NOMO-1 treated with DMSO at 0.1 percent for 48 hours (cell line): ENCODE measurements at regions not wholly inside any gene's neighbourhood (a gene's known extent, or its start where the extent isn't known, plus 50 kb on each side); places are given as distances from the start of the nearest gene placed in this dataset.
A peak's percentile ranks its signal among the peaks of the same experiment; 100 is the strongest.

Experiments used
- DNase-seq: peaks from one replicate; lab custom pipeline; 2025; ENCODE audit not compliant: unreplicated experiment; lab: John Stamatoyannopoulos, UW

DNA sequence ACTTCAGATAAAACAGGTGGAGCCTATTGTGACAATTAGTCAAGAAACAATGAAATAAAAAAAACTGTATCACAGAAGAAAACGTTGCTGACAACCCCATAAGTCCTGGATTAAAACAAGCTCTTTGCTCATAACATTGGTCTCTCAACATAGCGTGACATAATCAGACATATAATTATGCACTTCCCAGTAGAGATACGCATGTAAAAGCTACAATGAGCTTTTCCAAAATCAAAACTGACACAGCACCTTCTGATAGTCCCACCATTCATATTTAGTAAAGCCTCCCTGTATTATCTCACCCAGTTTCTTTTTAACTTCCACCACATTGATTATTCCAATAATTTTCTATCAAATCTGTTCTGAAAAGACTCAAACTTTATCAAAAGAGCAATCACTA, 372.1 kb upstream of the SMIM31 start:
- no peak for DNase-seq

DNA sequence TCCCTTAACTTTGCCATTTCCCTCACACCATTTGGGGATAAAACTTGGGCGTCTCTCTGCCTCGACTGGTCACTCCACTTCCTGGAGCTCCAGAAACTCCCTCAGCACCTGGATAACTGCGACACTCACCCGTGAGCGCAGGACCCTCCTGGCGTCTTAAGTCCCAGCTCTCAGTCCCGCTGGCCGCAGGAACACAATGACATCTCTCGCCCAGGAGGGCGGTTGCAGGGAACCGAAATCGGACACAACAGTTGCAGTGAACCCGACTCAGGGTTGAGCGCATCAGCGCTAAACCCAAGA, 370.9 kb upstream of the SMIM31 start:
- no peak for DNase-seq

GRCh38 chr4:164383358-164384220, 370.3 kb upstream of the SMIM31 start:
- DNase-seq, result no peak

- DNase-seq, result no peak
Observed at GRCh38 chr4:164384416-164384815, 369.5 kb upstream of the SMIM31 start.

DNA sequence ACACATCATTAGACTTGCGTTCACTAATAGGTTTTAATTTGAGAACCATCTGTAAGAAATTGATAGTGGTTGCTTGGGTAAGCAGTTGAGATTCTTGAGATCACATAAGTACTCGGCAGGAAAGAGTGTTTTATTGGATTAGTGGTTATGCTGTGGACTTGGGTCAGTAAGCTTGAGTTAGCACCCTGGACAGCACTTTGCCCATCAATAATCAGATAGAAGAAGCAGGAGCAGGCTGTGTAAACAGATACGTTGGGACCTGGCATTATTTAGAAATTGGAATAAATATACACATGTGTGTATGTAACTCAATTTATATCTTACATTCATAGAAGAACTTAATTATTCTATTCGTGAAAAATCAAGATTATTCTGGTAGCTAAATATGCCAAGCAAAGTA, 357.5 kb upstream of the SMIM31 start:
- DNase-seq, result no peak

DNA sequence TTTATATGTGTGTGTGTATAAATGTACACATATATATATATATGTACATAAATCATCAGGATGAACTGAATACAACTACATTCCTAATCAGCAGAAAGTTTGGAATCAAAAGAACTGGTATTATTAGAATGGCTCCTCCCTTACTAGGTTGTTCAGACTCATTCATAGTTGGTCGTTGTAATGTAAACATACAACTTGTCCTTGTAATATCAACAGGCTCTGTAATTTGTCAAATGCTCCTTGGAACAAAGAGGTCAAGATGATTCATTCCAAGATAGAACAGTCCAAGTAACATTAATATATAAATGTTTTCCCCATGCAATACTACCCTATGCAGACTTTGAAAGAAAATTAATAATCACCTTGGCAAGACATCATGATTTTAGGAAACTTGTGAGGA, 351.4 kb upstream of the SMIM31 start:
- no peak for DNase-seq

- DNase-seq, result no peak
Observed at GRCh38 chr4:164405774-164406173, 348.2 kb upstream of the SMIM31 start.

DNA sequence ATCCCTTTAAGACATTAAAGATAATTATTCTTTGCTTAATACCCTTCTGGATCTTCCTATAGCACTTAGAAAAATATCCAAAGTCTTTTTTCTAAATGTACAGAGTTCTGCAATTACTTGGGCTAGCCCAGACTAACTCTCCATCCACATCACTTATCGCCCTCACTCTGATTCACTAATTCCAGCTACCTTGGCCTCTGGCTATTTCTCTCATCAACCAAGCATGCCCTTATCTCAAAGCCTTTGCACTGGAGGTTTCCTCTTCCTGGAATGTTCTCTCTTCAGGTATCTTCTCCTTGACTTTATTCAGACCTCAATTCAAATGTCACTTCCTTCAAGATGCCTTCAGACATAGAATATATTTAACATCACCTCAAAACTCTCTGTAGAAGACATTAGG, 345.1 kb upstream of the SMIM31 start:
- DNase-seq, result no peak

DNA sequence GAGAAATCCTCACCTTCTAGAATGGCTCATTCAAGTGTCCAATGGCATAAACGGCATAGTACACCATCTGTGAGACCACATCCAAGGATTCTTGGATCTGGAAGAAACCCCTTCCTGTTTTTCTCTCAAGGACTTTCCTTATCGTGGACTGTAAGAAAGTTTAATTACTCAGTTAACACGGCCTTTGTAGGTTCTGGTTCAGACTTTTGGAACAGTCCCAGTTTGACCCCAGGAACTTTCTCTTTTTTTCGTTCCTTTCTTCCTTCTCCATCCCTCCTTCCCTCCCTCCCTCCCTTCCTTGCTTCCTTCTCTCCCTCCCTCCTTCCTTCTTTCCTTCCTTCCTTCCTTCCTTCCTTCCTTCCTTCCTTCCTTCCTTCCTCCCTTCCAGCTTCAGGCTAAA, 343.5 kb upstream of the SMIM31 start:
- DNase-seq, result no peak

GRCh38 chr4:164412246-164412645, 341.7 kb upstream of the SMIM31 start:
- DNase-seq, result no peak

DNA sequence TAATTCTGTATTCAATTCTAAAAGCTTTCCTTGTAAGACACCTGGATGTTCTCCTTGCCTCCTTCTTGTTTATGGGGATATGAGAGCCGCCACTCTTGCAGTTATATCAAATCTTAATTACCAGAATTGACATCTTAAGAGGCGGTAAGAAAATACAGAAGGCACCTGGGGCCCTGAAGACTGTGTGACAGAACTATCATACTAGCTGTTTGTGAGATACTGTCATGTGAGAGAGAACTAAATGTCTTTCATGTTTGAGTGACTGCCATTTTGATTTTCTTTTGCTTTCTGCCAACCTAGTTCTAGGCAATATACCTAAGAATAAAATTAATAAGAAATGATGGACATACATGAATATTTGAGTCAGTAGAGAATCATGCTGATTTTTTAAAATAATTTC, 340.2 kb upstream of the SMIM31 start:
- DNase-seq, result no peak

- DNase-seq, result no peak
Observed at GRCh38 chr4:164423819-164424218, 330.1 kb upstream of the SMIM31 start.

DNA sequence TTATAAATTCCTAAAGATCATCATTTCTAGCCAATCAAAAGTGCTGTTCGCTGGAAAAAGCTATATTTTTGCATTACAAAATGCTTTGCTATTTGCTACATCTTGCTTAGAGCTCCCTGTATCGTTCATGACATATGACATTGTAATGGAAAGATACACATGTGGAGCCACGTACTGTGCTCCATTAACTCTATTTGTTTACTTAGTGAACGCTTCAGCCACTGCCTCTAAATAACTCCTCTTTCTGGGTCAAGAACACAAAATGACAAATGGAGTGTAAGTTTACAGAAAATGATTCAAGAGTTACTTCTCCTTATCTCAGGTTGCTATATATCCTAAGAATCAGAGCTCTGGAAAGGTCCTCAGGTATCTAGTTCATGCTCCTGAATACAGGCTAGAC, 329.1 kb upstream of the SMIM31 start:
- no peak for DNase-seq

DNA sequence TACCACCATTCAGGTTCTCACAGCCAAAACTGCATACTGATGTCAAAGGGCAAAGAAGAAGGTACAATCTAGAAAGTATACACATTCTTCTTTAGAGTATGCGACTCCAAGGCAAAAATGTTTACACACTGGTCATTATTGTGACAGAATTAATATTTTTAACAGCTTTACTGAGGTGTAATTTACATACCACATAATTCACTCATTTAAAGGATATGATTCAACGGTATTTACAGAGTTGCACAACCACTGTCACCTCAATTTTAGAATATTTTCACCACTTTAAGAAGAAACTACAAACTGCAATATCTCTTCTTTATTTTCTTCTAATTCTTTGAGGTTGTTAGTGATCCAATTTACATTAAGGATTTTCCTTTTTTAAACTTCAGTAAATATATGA, 325.4 kb upstream of the SMIM31 start:
- peak; percentile 15 for DNase-seq

DNA sequence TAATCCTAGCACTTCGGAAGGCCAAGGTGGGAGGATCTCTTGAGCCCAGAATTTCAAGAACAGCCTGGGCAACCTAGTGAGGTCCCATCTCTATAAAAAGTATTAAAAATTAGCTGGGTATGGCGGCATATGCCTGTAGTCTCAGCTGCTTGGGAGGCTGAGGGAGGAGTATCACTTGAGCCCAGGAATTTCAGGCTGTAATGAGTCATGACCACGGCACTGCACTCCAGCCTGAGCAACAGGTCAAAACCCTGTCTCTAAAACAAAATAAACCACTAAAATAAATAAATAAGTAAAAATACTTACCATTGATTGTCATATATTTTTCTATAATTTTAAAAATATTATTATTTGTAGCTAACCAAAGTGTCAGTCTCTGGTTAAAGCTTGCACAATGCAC, 315.6 kb upstream of the SMIM31 start:
- no peak for DNase-seq

DNA sequence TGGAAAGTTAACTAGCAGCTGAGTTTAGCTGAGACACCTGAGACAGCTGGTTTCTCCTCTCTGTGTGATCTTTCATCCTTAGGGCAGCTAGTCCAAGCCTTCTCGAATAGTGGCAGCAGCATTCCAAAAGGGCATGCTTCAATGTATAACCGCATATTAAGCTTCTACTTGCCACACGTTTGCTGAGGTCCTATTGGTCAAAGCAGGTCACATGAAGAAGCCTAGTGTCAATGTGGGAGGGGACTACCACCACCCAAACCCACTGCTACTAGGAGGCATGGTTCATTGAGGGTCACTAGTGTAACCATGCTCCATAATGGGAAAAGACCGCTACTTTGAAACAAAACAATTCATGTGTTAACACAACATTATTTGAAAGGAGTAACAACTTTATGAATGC, 314.9 kb upstream of the SMIM31 start:
- DNase-seq, result no peak

DNA sequence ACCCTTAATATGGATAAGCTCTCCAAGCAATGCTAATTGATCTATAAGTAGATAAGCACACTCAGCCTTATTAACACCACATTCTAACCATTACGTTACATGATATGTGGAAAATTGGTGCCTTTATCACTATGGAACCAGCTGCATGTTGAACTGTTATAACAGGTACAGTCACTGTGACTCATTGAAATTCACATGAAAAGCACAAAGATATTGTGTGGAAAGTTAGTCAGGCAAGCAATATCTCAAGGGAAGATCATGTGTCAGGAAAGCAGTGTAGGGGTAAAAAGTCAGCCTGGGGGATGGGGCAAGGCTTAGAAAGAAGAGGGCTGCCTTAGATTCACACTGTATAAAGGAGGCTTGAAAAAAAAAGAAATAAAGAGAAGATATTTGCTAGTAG, 313.7 kb upstream of the SMIM31 start:
- no peak for DNase-seq

DNA sequence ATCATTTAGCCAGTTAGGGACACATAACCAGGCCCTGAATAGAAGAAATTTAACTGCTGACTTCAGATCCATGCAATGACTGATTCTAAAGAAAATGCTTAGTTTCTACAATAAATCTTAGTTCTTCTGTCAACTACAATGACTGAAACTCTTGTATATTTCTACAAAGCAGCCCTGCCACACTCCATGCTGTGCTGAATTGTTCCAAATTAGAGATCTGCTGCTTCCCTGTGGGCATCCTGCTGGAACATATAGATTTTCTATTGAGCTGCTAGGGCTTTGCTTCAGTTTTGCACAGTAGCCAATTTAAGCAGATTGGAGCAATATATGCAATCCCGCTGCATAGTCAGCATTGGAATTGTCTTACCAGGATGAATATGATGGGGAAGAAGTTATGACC, 312.8 kb upstream of the SMIM31 start:
- DNase-seq, result no peak

GRCh38 chr4:164442180-164442579, 311.8 kb upstream of the SMIM31 start:
- DNase-seq, result no peak

DNA sequence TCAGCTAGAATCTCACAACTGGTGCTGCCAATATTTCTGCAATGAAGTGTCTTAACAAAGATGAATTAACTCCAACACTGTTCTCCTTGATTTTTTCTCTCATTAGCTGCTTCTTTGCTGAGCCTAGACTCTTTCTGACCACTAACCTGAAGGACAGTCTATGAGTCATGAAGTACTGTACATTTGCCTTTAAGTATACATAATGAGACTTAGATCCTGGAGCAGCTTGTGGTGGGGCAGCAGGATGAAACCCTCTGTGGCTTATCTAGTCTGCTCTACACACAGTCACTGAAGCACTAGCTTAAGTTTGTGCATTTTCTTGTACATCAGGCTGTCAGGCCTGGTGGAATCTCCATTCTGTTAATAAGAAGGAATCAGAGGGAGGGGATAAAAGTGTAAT, 307.4 kb upstream of the SMIM31 start:
- DNase-seq, result no peak

DNA sequence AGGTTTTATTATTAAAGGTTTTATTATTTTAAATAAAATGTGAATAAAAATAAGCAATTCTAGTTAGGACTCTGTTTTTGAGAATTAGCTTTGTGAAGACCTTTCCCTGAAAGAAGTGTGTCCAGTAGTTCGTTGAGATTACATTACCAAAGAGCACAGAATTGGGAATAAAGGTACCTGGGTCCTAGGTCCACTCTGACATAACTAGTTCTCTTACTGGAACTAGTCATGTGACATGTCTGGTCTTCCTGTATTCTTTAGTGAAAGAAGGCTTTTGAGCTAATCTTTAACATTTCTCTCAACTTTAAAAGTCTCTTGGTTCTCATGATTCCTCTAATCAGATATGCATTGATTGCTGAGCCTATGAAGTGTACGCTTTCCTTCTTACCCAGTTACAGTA, 292.0 kb upstream of the SMIM31 start:
- DNase-seq, result no peak

GRCh38 chr4:164462471-164462870, 291.5 kb upstream of the SMIM31 start:
- no peak for DNase-seq

- DNase-seq, result no peak
Observed at GRCh38 chr4:164464313-164464712, 289.6 kb upstream of the SMIM31 start.
